ENCODE measurements at regions not wholly inside any gene's neighbourhood (a gene's known extent, or its start where the extent isn't known, plus 50 kb on each side); places are given as distances from the start of the nearest gene placed in this dataset.

DNA sequence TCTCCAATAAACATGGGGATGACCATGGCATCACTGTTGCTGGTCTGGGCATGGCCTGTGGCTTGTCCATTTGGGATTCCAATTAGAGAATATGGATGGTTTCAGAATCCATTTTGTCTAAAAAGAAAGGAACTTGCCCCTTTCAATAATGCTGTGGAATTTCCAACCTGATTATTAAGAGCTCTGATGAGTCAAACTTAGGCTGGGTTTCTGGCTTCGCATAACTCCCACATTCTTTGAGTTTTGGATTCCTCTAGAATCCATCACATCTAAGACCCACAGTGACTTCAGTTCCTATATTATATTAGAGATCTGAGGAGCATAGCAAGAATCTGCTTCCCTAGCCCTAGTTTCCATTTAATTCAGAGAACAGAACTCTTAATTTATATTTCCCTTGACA is 531.5 kb downstream of the TNS1 start:
- Histone ChIP-seq H3K4me3 (ENCODE audit: control extremely low read depth in 1 of 5, extremely low read depth in 1 of 5, insufficient read depth in 1 of 5, low read depth in 2 of 5, low read length in 4 of 5) (no peak overlapping the region), H3K36me3 (replicated peaks in 1 of 2; ENCODE audit: control extremely low read depth in 1 of 2, control insufficient read depth in 1 of 2, extremely low read depth in 1 of 2, insufficient read depth in 2 of 2, low read length in 1 of 2) (no peaks in the 10 kb centered on the region), H3K4me2 (replicated peaks; ENCODE audit: low read depth, low read length, poor library complexity, severe bottlenecking) (no peak overlapping the region), H3K27me3 (replicated peaks in 1 of 4; ENCODE audit: control extremely low read depth in 1 of 4, control insufficient read depth in 3 of 4, insufficient read depth in 4 of 4, low read length in 3 of 4) (no peaks in the 10 kb centered on the region), H3K79me2 (ENCODE audit: control insufficient read depth, insufficient read depth, low read length) (no peaks in the 10 kb centered on the region), H4K20me1 (ENCODE audit: control insufficient read depth, insufficient read depth, low read length, poor library complexity, severe bottlenecking) (no peaks in the 10 kb centered on the region), H3K9me3 (ENCODE audit: control extremely low read depth in 1 of 3, control insufficient read depth in 2 of 3, insufficient read depth in 1 of 3, low read length in 2 of 3) (no peaks in the 10 kb centered on the region), H3K27ac (ENCODE audit: low read length in 2 of 2) (no peak overlapping the region), H2AFZ (ENCODE audit: insufficient read depth, low read depth, low read length, poor library complexity, severe bottlenecking) (no peak overlapping the region), H3K4me1 (ENCODE audit: control insufficient read depth in 2 of 2, insufficient read depth in 2 of 2, low read length in 2 of 2) (no peaks in the 10 kb centered on the region), H3K9ac (ENCODE audit: low read length) (no peak overlapping the region)
- intact Hi-C loops (cut with micrococcal nuclease): no loop called here
- H3K27me3 Mint-ChIP-seq: peaks cover 5% of the 10 kb centered on the region
- H3K4me3 Mint-ChIP-seq: no peak overlapping the region
- no peaks in the 10 kb centered on the region for H3K4me1 Mint-ChIP-seq
- no CpG with 5 or more reads among the region's 1 CpG for WGBS (ENCODE audit: insufficient coverage)
- no peaks in the 10 kb centered on the region for H3K9me3 Mint-ChIP-seq (ENCODE audit: insufficient read depth)
- CTCF ChIA-PET: no interaction called here
- H3K27ac Mint-ChIP-seq: no peak overlapping the region
- POLR2A ChIA-PET: no interaction called here
- no peak for DNase-seq
- ATAC-seq (ENCODE audit: low read depth): no peak
- no peak for TF ChIP-seq EZH2 (IDR thresholded peaks at IDR 0.05; ENCODE audit: borderline replicate concordance, insufficient read depth, low read depth, low read length, poor library complexity, severe bottlenecking)
- TF ChIP-seq, protein P1, sequence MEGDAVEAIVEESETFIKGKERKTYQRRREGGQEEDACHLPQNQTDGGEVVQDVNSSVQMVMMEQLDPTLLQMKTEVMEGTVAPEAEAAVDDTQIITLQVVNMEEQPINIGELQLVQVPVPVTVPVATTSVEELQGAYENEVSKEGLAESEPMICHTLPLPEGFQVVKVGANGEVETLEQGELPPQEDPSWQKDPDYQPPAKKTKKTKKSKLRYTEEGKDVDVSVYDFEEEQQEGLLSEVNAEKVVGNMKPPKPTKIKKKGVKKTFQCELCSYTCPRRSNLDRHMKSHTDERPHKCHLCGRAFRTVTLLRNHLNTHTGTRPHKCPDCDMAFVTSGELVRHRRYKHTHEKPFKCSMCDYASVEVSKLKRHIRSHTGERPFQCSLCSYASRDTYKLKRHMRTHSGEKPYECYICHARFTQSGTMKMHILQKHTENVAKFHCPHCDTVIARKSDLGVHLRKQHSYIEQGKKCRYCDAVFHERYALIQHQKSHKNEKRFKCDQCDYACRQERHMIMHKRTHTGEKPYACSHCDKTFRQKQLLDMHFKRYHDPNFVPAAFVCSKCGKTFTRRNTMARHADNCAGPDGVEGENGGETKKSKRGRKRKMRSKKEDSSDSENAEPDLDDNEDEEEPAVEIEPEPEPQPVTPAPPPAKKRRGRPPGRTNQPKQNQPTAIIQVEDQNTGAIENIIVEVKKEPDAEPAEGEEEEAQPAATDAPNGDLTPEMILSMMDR (IDR thresholded peaks at IDR 0.05): no peak

DNA sequence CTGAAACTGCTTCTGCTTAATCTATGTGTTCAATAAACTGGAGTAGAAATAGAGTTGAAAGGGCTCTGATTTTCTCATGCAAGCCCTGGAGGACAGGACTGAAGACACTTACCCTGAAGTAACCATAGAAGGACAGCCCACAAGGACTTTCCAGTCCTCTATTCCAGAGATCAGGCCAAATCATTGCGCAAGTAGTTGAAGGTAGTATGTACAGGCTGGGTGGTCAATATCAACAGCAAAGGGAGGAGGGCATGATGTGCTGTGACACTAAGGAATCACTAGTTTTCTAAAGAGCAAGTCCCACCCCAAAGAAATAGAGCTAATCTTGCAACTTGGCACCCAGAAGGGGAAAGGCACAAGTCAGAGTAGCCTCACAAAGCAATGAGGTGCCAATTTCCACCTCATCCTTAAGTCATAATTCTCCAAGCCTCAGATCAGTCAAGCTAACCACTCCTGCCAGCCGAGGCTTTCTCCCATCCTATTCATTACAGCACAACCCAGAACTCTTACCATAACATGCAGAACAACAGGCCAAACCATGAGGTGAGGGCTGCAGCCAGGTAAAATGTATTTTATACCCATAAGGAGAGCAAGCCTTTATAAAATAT is 533.5 kb downstream of the TNS1 start:
- no peak overlapping the region for H3K27ac ChIP-seq (ENCODE audit: low read length in 2 of 2)

More for the DNA sequence above, 533.5 kb downstream of the TNS1 start:
- no peaks in the 10 kb centered on the region for H3K4me1 ChIP-seq (ENCODE audit: control insufficient read depth in 2 of 2, insufficient read depth in 2 of 2, low read length in 2 of 2)
- ChIA-PET CTCF (no interaction called here), POLR2A (no interaction called here)
- no peak overlapping the region for H3K4me2 ChIP-seq (replicated peaks; ENCODE audit: low read depth, low read length, poor library complexity, severe bottlenecking)
- no peaks in the 10 kb centered on the region for H4K20me1 ChIP-seq (ENCODE audit: control insufficient read depth, insufficient read depth, low read length, poor library complexity, severe bottlenecking)
- no peaks in the 10 kb centered on the region for H3K79me2 ChIP-seq (ENCODE audit: control insufficient read depth, insufficient read depth, low read length)
- no peak overlapping the region for H3K4me3 Mint-ChIP-seq
- TF ChIP-seq, protein P1 (IDR thresholded peaks at IDR 0.05): no peak
- no peak for TF ChIP-seq EZH2 (IDR thresholded peaks at IDR 0.05; ENCODE audit: borderline replicate concordance, insufficient read depth, low read depth, low read length, poor library complexity, severe bottlenecking)
- no peaks in the 10 kb centered on the region for H3K9me3 Mint-ChIP-seq (ENCODE audit: insufficient read depth)
- DNase-seq: no peak
- no peaks in the 10 kb centered on the region for H3K9me3 ChIP-seq (ENCODE audit: control extremely low read depth in 1 of 3, control insufficient read depth in 2 of 3, insufficient read depth in 1 of 3, low read length in 2 of 3)
- intact Hi-C loops (cut with micrococcal nuclease): no loop called here
- no peak overlapping the region for H2AFZ ChIP-seq (ENCODE audit: insufficient read depth, low read depth, low read length, poor library complexity, severe bottlenecking)
- H3K9ac ChIP-seq (ENCODE audit: low read length): no peak overlapping the region
- H3K36me3 ChIP-seq (replicated peaks in 1 of 2; ENCODE audit: control extremely low read depth in 1 of 2, control insufficient read depth in 1 of 2, extremely low read depth in 1 of 2, insufficient read depth in 2 of 2, low read length in 1 of 2): no peaks in the 10 kb centered on the region
- H3K27me3 Mint-ChIP-seq: peaks cover 5% of the 10 kb centered on the region
- no peak overlapping the region for H3K4me3 ChIP-seq (ENCODE audit: control extremely low read depth in 1 of 5, extremely low read depth in 1 of 5, insufficient read depth in 1 of 5, low read depth in 2 of 5, low read length in 4 of 5)
- H3K27ac Mint-ChIP-seq: no peak overlapping the region
- peaks cover 4% of the 10 kb centered on the region for H3K4me1 Mint-ChIP-seq
- ATAC-seq (ENCODE audit: low read depth): no peak
- H3K27me3 ChIP-seq (replicated peaks in 1 of 4; ENCODE audit: control extremely low read depth in 1 of 4, control insufficient read depth in 3 of 4, insufficient read depth in 4 of 4, low read length in 3 of 4): no peaks in the 10 kb centered on the region
- no CpG with 5 or more reads among the region's 2 CpGs for WGBS (ENCODE audit: insufficient coverage)
